Activated gamma-delta T cell (primary cell): ENCODE measurements at regions not wholly inside any gene's neighbourhood (a gene's known extent, or its start where the extent isn't known, plus 50 kb on each side); places are given as distances from the start of the nearest gene placed in this dataset.
"Not testable (repeated sequence)": the region's sequence is repeated elsewhere in the genome, so short reads cannot be mapped to it uniquely, and the experiment has no call there.

Experiments used
- DNase-seq: peaks from one replicate; lab custom pipeline; 2025; lab: John Stamatoyannopoulos, UW

- DNase-seq: no peak
Observed at GRCh38 chr6:137655291-137655690, 161.1 kb upstream of the OLIG3 start.

GRCh38 chr6:137656735-137657134, 162.5 kb upstream of the OLIG3 start:
- no peak for DNase-seq

GRCh38 chr6:137657351-137657911, 163.2 kb upstream of the OLIG3 start:
- no peak for DNase-seq

GRCh38 chr6:137658287-137658686, 164.1 kb upstream of the OLIG3 start:
- no peak for DNase-seq

- no peak for DNase-seq
Observed at GRCh38 chr6:137659871-137660270, 165.7 kb upstream of the OLIG3 start.

GRCh38 chr6:137660296-137660731, 166.1 kb upstream of the OLIG3 start:
- DNase-seq: no peak

GRCh38 chr6:137661601-137662000, 167.4 kb upstream of the OLIG3 start:
- no peak for DNase-seq

GRCh38 chr6:137664183-137664582, 170.0 kb upstream of the OLIG3 start:
- DNase-seq: no peak

- DNase-seq: no peak
Observed at GRCh38 chr6:137665342-137665934, 171.2 kb upstream of the OLIG3 start.

- DNase-seq: no peak
Observed at GRCh38 chr6:137666202-137666774, 172.1 kb upstream of the OLIG3 start.

GRCh38 chr6:137673603-137674002, 179.4 kb upstream of the OLIG3 start:
- no peak for DNase-seq

- no peak for DNase-seq
Observed at GRCh38 chr6:137676888-137677287, 182.7 kb upstream of the OLIG3 start.

- DNase-seq: no peak
Observed at GRCh38 chr6:137677709-137678108, 183.5 kb upstream of the OLIG3 start.

- no peak for DNase-seq
Observed at GRCh38 chr6:137678451-137678850, 184.3 kb upstream of the OLIG3 start.

GRCh38 chr6:137680705-137681346, 186.2 kb upstream of the TNFAIP3 start:
- DNase-seq: no peak

GRCh38 chr6:137681445-137682009, 185.5 kb upstream of the TNFAIP3 start:
- DNase-seq: no peak

GRCh38 chr6:137682658-137683057, 184.4 kb upstream of the TNFAIP3 start:
- DNase-seq: not testable (repeated sequence)

- no peak for DNase-seq
Observed at GRCh38 chr6:137683916-137684315, 183.1 kb upstream of the TNFAIP3 start.

GRCh38 chr6:137685798-137686375, 181.2 kb upstream of the TNFAIP3 start:
- no peak for DNase-seq

- DNase-seq: no peak
Observed at GRCh38 chr6:137687818-137688217, 179.2 kb upstream of the TNFAIP3 start.

GRCh38 chr6:137688230-137688971, 178.7 kb upstream of the TNFAIP3 start:
- DNase-seq: no peak

GRCh38 chr6:137689377-137689776, 177.7 kb upstream of the TNFAIP3 start:
- no peak for DNase-seq
